ENCODE measurements at regions not wholly inside any gene's neighbourhood (a gene's known extent, or its start where the extent isn't known, plus 50 kb on each side); places are given as distances from the start of the nearest gene placed in this dataset.

DNA sequence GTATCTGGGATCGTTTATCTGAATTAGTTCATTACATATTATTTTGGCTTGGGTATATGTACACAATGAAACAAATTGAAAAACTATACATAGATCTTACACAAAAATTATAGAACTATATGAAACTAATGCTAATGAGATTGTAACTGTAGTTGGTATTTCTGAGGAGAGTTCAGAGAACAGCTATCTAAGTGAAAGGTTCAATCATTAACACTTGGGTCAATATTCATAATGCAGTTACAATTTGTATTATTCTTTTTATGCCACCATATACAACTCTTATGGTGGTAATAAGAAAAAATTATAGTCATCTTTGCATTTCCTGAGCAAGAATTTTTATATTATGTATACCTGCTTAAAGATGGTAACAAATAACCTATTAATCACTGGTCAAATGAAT is 461.0 kb downstream of the GRXCR1 start:
- no TSS peak for BruUV-seq (replicated peaks)
- CTCF ChIA-PET: no interaction called here
- intact Hi-C loops (cut with micrococcal nuclease): no loop called here

GRCh38 chr4:43356786-43357185 is 464.3 kb downstream of the GRXCR1 start:
- H3K27me3 Mint-ChIP-seq (ENCODE audit: insufficient read depth, unreplicated experiment): no peaks in the 10 kb centered on the region
- H3K27ac Mint-ChIP-seq (ENCODE audit: low read depth, unreplicated experiment): no peak overlapping the region
- no peak for DNase-seq (ENCODE audit: unreplicated experiment)
- no TSS peak for BruUV-seq (replicated peaks)
- H3K4me1 Mint-ChIP-seq (ENCODE audit: insufficient read depth, unreplicated experiment): no peaks in the 10 kb centered on the region
- H3K36me3 Mint-ChIP-seq (ENCODE audit: insufficient read depth, unreplicated experiment): no peaks in the 10 kb centered on the region
- POLR2A ChIA-PET: no interaction called here
- intact Hi-C loops (cut with micrococcal nuclease): no loop called here
- TF ChIP-seq CTCF (IDR thresholded peaks at IDR 0.05; ENCODE audit: unreplicated experiment): no peak
- H3K9me3 Mint-ChIP-seq (ENCODE audit: unreplicated experiment): no peaks in the 10 kb centered on the region
- CTCF ChIA-PET: interaction anchor here (0.7 kb wide), 1 partner anchor 9 kb away, joined by 3 read pairs; no protein-coding TSS in a partner anchor
- no peak overlapping the region for H3K4me3 Mint-ChIP-seq (ENCODE audit: unreplicated experiment)

More for the DNA sequence above, 461.0 kb downstream of the GRXCR1 start:
- no peak for DNase-seq (ENCODE audit: unreplicated experiment)
- Mint-ChIP-seq H3K4me3 (ENCODE audit: unreplicated experiment) (no peak overlapping the region), H3K36me3 (ENCODE audit: insufficient read depth, unreplicated experiment) (no peaks in the 10 kb centered on the region), H3K27me3 (ENCODE audit: insufficient read depth, unreplicated experiment) (no peaks in the 10 kb centered on the region), H3K27ac (ENCODE audit: low read depth, unreplicated experiment) (no peak overlapping the region), H3K9me3 (ENCODE audit: unreplicated experiment) (no peaks in the 10 kb centered on the region), H3K4me1 (ENCODE audit: insufficient read depth, unreplicated experiment) (no peaks in the 10 kb centered on the region)
- TF ChIP-seq CTCF (IDR thresholded peaks at IDR 0.05; ENCODE audit: unreplicated experiment): no peak
- POLR2A ChIA-PET: interaction anchor here (0.5 kb wide), 1 partner anchor 732 kb away, joined by 3 read pairs; no protein-coding TSS in a partner anchor

DNA sequence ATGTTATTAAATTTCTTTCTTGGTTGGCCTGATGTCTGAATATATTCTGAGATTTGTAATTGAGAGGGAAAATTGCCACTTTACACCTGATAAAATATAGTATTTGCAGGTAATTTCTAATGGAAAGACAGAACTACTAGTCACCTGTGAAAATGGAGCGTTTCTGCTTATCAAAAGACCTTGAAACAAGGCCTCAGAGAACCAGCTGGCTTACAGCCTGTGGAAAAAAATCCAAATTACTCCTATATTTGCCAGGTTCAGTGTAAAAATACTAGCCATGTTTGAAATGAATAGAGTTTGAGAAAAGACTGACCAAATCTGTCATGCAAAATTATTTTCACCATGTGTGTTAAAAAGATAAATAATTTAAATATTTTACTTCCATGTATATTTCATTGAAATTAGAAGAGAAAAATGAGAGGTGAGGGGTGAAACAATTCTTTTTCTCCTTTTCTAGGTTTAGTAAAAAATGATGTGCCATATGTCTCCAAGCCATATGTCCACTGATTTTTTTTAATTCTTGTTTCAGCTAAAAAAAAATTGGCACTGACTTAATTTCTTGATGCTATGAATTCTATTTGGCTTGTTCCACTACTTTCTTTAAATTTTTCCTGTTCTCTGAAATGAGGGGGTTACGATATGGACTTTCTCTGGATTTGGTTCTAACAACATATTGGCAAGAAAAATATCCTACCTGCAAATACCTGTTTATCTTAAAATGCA is 464.9 kb downstream of the GRXCR1 start:
- DNase-seq (ENCODE audit: unreplicated experiment): no peak
- Mint-ChIP-seq H3K9me3 (ENCODE audit: unreplicated experiment) (no peaks in the 10 kb centered on the region), H3K27ac (ENCODE audit: low read depth, unreplicated experiment) (no peak overlapping the region), H3K4me1 (ENCODE audit: insufficient read depth, unreplicated experiment) (no peaks in the 10 kb centered on the region), H3K27me3 (ENCODE audit: insufficient read depth, unreplicated experiment) (no peaks in the 10 kb centered on the region), H3K36me3 (ENCODE audit: insufficient read depth, unreplicated experiment) (no peaks in the 10 kb centered on the region), H3K4me3 (ENCODE audit: unreplicated experiment) (no peak overlapping the region)
- intact Hi-C loops (cut with micrococcal nuclease): no loop called here
- TF ChIP-seq CTCF (IDR thresholded peaks at IDR 0.05; ENCODE audit: unreplicated experiment): no peak
- ChIA-PET POLR2A (no interaction called here), CTCF (no interaction called here)
- BruUV-seq (replicated peaks): no TSS peak

DNA sequence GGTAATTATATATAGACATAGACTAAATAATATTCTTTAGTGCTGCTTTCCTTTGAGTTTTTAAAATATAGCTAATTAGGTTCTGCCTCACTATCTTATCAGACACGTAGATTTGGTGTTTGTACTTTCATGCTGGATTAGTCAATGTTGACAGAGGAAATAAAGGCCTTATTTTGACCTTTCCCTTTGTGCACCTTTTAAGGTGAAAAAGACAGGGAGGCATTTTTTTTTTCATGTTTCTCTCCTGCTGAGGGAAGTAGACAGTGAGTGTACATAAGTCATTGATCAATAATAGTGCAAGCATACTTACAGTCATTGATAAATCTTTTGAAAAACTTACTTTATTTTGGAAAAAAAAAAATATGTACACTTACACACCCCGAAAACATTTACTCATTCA is 467.8 kb downstream of the GRXCR1 start:
- Mint-ChIP-seq H3K4me3 (ENCODE audit: unreplicated experiment) (no peak overlapping the region), H3K4me1 (ENCODE audit: insufficient read depth, unreplicated experiment) (no peaks in the 10 kb centered on the region), H3K36me3 (ENCODE audit: insufficient read depth, unreplicated experiment) (no peaks in the 10 kb centered on the region), H3K9me3 (ENCODE audit: unreplicated experiment) (no peaks in the 10 kb centered on the region), H3K27me3 (ENCODE audit: insufficient read depth, unreplicated experiment) (no peaks in the 10 kb centered on the region), H3K27ac (ENCODE audit: low read depth, unreplicated experiment) (no peak overlapping the region)
- no peak for TF ChIP-seq CTCF (IDR thresholded peaks at IDR 0.05; ENCODE audit: unreplicated experiment)
- DNase-seq (ENCODE audit: unreplicated experiment): no peak
- CTCF ChIA-PET: interaction anchor here (0.7 to 0.8 kb wide), 3 partner anchors 56 to 1609 kb away, joined by 3 to 4 read pairs (median 3); no protein-coding TSS in a partner anchor
- intact Hi-C loops (cut with micrococcal nuclease): no loop called here
- no TSS peak for BruUV-seq (replicated peaks)
- POLR2A ChIA-PET: no interaction called here
